ENCODE measurements at regions not wholly inside any gene's neighbourhood (a gene's known extent, or its start where the extent isn't known, plus 50 kb on each side); places are given as distances from the start of the nearest gene placed in this dataset.

GRCh38 chr10:64039198-64039597 is 518.0 kb downstream of the REEP3 start:
- TF ChIP-seq TCF4 (CRISPR knock-in tag; IDR thresholded peaks at IDR 0.05; ENCODE audit: borderline replicate concordance) (no peak), CREB5 (CRISPR knock-in tag; IDR thresholded peaks at IDR 0.05; ENCODE audit: low read depth) (no peak)
- TF ChIP-seq, protein P1, sequence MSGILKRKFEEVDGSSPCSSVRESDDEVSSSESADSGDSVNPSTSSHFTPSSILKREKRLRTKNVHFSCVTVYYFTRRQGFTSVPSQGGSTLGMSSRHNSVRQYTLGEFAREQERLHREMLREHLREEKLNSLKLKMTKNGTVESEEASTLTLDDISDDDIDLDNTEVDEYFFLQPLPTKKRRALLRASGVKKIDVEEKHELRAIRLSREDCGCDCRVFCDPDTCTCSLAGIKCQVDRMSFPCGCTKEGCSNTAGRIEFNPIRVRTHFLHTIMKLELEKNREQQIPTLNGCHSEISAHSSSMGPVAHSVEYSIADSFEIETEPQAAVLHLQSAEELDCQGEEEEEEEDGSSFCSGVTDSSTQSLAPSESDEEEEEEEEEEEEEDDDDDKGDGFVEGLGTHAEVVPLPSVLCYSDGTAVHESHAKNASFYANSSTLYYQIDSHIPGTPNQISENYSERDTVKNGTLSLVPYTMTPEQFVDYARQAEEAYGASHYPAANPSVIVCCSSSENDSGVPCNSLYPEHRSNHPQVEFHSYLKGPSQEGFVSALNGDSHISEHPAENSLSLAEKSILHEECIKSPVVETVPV (CRISPR knock-in tag; IDR thresholded peaks at IDR 0.05) = no peak
